ENCODE measurements at regions not wholly inside any gene's neighbourhood (a gene's known extent, or its start where the extent isn't known, plus 50 kb on each side); places are given as distances from the start of the nearest gene placed in this dataset.

GRCh38 chrX:139246295-139246694 lies 284.2 kb upstream of the F9 start:
- TF ChIP-seq CTCF (IDR thresholded peaks at IDR 0.05; ENCODE audit: low read depth, low read length, missing input control) = no peak
- TF ChIP-seq GABPA (IDR thresholded peaks at IDR 0.05 in 1 of 2, conservative IDR thresholded peaks at IDR 0.05 in 1 of 2) = no peak
- TF ChIP-seq TAF1 (conservative IDR thresholded peaks at IDR 0.05) = no peak
- TF ChIP-seq EGR1 (IDR thresholded peaks at IDR 0.05; ENCODE audit: low read depth in 2 of 2) = no peak
- no peak for TF ChIP-seq YY1 (IDR thresholded peaks at IDR 0.05)
